NCI-H510A (cell line): ENCODE measurements at regions not wholly inside any gene's neighbourhood (a gene's known extent, or its start where the extent isn't known, plus 50 kb on each side); places are given as distances from the start of the nearest gene placed in this dataset.

Source experiments
- DNase-seq: peaks from one replicate; lab custom pipeline; 2025; lab: John Stamatoyannopoulos, UW

DNA sequence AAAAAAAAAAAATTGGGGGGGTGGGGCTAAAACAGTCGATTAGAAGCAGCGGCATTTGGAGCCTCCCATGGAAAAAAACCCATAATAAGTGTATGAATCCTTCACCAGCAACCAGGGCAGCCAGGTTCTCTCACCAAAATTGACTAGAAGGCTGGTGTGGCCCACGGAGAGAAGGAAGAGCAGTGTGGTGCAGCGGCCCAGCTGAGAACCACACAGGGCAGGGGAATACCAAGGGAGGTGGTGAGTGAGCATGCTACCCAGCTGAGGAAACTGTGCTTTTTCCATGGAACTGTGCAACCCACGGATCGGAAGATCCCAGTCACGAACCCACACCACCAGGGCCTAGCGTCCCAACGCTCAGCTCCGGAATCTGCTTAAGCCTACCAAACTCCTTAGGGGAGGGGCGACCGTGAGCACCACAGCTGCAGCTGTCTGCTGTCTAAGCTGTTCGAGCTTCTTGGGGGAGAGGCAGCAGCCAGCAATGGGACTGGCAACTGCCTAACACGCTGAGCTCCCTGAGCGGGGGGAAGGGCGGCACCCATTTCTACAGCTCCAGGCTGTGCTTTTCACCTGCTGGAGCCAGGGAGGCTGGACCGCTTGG lies 1037.2 kb upstream of the ACVR2A start:
- DNase-seq = no peak

DNA sequence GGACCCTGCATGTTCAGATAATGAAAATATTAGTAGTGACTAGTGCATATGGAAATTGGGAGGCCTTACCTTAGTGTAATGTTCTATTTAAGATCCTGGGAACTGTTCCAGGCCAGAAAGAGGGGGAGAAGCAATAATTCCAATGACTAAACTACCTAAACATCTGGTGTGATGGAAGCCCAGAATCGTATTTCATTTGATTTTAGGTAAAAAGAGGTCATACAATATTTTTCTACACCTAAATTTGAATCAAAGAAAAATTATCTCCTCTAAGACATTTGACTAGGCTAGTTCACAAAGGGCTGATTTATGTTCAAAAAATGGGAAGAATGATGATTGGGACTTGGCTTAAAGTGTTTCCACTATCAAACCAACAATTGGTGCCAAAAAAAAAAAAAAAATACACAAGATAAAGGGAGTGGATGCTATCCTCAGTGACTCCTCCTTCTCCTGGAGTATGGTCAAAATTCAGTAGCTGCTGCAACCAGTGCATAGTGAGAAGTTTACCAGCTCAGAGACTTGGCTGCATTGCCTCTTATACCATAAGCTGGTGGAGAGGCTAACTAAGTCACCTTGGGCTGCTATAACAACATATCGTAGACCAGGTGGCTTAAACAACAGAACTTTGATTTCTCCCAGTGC lies 1038.3 kb upstream of the ACVR2A start:
- no peak for DNase-seq

GRCh38 chr2:146804288-146804687 lies 1040.5 kb upstream of the ACVR2A start:
- DNase-seq = no peak

DNA sequence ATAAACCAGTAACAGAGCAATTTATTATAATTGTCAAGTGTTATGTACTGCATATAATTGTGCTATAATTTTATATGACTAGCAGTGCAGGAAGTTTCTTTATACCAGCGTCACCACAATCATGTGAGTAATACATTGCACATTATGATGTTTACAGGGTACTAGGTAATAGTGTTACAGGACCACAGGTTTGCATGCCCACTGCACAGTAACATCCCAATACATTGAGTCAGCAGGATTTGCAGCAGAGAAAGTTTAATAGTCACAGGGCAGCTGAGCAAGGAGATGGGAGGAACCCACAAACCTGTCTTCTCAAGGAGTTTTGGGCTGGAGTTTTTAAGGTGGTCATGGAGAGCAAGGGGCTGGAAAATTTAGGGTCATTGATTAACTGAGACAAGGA lies 1042.9 kb upstream of the ACVR2A start:
- no peak for DNase-seq

DNA sequence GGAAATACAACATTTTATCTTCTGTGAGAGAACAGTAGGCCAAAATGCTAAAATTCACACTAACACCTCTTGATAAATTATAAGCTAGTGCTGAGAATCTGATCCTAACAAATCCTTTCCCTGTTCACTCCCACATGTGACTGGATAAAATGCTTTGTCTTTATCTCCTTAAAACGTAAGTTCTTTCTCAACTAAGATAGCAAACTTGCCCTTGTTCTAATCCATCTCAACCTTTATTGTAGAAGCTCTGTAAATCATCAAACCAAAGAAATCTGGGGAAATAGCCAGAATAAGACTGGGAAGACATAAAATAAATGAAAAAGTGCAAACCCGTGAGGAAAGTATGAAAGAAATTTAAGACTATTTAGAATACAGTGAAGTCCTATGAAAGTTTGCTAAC lies 1058.4 kb upstream of the ACVR2A start:
- no peak for DNase-seq

- no peak for DNase-seq
Measured at GRCh38 chr2:146785101-146785500, 1059.7 kb upstream of the ACVR2A start.

DNA sequence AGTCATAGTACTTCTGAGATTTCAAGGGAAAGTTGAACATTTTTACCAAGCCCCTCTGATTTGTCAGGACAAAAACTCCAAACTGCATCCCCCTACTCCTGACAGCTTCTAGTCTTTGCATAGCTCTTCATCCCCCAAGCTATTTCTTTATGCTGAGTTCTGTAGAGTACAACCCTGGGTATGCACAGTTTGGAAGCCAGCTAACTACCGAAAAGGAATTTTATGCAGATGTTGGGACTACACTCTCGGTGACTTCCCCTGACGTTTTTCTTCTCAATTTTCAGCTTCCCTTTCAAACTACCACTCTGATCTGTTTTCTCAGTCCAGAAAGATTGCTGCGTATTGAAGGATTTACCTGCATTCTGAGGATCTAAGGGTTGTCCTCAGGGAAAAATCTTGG lies 1060.2 kb upstream of the ACVR2A start:
- no peak for DNase-seq

GRCh38 chr2:146777181-146777580 lies 1067.6 kb upstream of the ACVR2A start:
- no peak for DNase-seq

DNA sequence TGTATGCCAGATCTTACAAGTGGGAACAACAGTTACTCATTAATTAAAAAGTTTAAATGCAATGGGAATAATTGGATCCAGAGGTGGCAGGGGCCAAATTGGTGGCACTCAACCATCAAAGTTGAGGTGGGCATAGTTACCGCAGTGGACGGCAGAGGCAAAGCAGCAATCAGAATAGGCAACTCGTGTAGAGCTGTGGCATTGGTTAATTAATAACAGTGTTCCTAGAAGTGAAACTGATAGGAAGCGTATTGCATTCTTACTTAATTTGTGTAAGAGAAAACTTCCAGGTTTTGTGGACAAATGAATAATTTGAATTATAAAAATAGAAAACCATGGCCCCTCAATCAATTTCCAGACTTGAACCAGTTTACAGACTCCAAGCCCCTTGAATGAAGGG lies 1068.2 kb upstream of the ACVR2A start:
- DNase-seq = no peak

DNA sequence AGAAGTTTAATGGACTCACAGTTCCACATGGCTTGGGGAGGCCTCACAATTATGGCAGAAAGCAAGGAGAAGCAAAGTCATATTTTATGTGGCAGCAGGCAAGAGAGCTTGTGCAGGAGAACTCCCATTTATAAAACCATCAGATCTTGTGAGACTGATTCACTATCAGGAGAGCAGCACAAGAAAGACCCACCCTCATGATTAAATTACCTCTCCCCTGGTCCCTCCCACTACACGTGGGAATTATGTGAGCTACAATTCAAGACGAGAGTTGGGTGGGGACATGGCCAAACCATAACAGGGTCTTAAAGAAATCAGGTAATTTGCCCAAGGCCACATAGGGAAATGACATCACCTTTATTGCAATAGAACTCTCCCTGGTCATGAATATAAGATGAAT lies 1073.3 kb upstream of the ACVR2A start:
- no peak for DNase-seq

DNA sequence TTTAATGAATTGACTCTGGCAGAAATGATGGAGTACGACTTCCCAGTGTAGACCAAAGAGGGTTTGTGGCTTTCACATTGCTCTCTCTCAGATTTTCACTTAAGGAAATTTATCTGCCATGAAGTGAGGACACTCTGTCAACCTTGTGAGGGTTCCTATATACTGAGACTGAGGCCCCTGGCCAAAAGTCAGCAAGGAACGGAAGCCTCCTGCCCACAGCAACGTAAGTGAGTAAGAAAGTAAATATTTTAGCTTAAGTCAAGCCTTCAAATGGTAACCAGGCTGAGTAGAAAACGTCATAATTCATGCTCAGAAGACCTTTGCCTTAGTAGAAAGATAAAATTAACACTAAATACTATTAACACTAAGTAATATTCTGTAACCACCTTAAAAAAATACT lies 1080.5 kb upstream of the ACVR2A start:
- DNase-seq = no peak

GRCh38 chr2:146762786-146763185 lies 1082.0 kb upstream of the ACVR2A start:
- DNase-seq = no peak

DNA sequence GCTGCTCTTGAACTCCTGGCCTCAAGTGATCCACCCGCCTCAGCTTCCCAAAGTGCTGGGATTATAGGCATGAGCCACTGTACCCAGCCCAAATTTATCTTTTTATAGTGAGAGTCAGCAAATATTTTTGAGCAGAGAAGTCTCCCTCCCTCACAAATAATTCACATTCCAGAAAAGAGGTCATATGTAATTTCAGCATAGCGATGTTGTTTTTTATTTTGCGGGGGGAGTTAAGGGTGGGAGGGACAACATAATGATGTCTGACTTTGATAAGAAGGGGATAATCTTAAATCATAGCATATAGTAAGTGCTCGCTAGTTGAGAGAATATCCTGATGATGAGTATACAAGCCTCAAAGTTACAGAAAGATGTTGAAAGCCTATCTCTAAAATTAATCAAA lies 1090.2 kb upstream of the ACVR2A start:
- no peak for DNase-seq

DNA sequence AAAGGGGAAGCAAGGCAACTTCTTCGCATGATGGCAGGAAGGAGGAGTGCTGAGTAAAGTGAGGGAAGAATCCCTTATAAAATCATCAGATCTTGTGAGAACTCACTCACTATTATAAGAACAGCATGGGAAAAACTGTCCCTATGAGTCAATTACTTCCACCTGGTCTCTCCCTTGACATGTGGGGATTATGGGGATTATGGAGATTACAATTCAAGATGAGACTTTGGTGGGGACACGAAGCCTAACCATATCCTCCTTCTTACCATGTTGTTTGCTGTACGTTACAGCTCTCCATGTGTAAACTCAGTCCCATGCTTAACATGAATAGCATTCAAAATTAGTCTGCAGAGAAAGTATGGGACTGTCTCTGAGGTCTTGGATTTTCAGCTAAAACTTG lies 1096.8 kb upstream of the ACVR2A start:
- no peak for DNase-seq

- no peak for DNase-seq
Measured at GRCh38 chr2:146741260-146741659, 1103.6 kb upstream of the ACVR2A start.

- no peak for DNase-seq
Measured at GRCh38 chr2:146734821-146735190, 1110.0 kb upstream of the ACVR2A start.

DNA sequence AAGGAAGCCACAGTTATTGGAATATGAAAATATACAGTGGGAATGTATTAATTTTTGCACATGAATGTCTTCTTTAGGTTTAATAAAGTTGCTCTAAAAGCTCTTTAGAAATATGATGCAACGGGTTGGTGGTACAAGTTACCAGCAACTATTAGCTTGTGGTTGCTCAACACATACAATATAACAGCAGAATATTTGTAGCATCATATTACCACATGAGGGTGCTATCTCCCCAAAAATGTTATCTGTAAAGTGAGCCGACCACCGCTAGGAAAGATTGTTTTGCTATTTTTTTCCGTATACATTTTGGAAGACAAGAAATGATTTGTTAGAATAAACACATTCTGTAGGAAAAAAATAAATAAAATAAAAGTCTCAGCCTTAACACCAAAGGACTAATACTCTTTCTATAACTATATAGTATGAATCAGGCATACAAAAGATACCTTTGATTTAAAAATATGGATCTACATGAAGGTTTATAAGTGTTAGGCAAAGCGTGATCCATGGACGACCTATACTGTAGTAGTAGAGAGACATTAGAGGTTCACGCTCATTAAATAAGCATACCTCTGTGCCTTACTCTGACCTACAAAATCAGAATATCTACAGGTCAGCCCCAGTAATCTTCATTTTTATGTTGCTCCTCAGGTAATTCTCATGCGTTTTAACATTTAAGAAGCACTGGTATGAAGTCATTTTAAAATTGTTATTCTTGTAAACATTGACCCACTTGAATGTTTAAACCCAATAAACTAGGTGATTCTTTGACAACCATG lies 1110.6 kb upstream of the ACVR2A start:
- DNase-seq = no peak

GRCh38 chr2:146730882-146731281 lies 1113.9 kb upstream of the ACVR2A start:
- no peak for DNase-seq

DNA sequence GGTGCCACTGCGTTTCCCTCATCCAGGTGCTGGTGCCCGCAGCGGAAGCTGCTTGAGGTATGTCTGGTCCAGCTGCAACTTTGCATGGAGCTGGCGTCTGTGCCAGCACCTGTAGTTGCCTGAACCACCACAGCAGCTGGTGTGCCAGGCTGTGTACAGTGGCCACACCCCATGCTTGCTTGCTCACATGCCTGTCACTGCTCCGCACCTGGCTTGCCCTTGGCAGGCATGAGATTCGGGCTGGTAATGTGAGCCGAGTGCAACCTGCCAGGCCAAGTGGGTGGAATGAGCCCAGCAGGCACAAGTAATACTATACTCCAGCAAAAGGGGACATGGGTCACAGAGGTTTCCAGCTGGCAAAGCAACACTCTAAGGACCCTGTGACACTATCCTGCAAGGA lies 1123.3 kb upstream of the ACVR2A start:
- DNase-seq = no peak

DNA sequence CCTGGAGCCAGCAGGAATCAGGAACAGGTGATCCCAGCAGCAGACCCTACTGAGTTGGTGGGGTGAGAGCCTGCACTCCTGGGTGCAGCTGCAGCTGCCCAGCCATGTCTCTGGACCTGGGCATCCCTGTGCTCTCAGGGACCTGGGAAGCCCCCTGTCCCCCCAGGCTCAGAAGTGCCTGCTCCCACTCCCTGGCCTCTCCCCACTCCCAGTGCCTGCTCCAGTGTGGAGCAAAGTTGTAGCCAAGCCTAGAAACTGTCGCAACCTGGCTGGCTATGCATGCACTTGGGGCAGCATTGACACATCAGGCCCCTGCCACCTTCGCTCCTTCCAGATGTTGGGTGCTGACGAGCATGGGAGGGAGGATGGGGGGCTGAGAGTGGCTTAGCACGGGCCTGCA lies 1124.7 kb upstream of the ACVR2A start:
- no peak for DNase-seq

- no peak for DNase-seq
Measured at GRCh38 chr2:146716591-146716990, 1128.2 kb upstream of the ACVR2A start.

DNA sequence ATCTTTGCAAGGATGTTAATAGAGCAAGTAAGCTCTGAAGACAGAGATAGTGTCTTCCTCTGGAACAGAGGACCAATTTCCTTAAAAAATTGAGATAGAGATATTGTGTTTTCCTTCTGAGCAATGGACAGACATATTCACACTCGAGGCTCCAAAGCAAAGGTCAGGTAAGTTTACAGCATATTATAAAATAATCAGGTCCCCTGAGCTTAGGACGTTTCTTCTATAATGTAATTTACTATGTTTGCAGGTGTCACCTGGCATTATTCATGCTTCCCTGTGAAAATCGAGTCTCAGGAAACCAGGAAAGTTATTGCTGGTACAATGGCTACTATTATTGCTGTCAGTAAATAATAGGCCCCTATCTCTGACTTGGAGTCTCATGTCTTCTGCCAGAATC lies 1135.8 kb upstream of the ACVR2A start:
- DNase-seq = no peak

DNA sequence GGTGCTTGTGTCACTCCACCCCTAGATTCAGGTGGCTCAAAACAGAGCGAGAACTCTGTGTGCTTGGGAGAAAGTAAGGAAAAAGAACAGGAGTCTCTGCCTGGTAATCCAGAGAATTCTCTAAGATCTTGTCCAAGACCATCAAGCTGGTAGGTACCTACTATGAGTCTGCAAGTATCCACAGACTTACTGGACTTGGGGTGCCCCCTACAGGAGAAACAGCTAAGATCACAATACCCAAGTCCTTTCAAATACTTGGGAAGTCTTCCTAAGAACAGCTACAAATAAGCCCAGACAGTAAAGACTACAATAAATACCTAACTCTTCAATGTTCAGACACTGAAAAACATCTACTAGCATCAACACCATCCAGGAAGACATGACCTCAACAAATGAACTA lies 1143.6 kb upstream of the ACVR2A start:
- DNase-seq = no peak

GRCh38 chr2:146697307-146697706 lies 1147.5 kb upstream of the ACVR2A start:
- DNase-seq = no peak
